ENCODE measurements at regions not wholly inside any gene's neighbourhood (a gene's known extent, or its start where the extent isn't known, plus 50 kb on each side); places are given as distances from the start of the nearest gene placed in this dataset.

- no peak for TF ChIP-seq E2F5 (CRISPR knock-in tag; IDR thresholded peaks at IDR 0.05)
- no peak for TF ChIP-seq ZNF263 (CRISPR knock-in tag; IDR thresholded peaks at IDR 0.05; ENCODE audit: low read depth)
- TF ChIP-seq JAZF1 (CRISPR knock-in tag; IDR thresholded peaks at IDR 0.05) = no peak
- no peak for TF ChIP-seq OVOL2 (CRISPR knock-in tag; IDR thresholded peaks at IDR 0.05; ENCODE audit: borderline replicate concordance)
- no peak for TF ChIP-seq FOXK1 (CRISPR knock-in tag; IDR thresholded peaks at IDR 0.05)
- TF ChIP-seq GRHL2 (CRISPR knock-in tag; IDR thresholded peaks at IDR 0.05; ENCODE audit: insufficient replicate concordance, severe bottlenecking) = no peak
- TF ChIP-seq RORB (CRISPR knock-in tag; IDR thresholded peaks at IDR 0.05) = no peak
- no peak for TF ChIP-seq ZNF532 (CRISPR knock-in tag; IDR thresholded peaks at IDR 0.05; ENCODE audit: borderline replicate concordance)
- no peak for TF ChIP-seq IRF2 (CRISPR knock-in tag; IDR thresholded peaks at IDR 0.05; ENCODE audit: borderline replicate concordance, low read depth)
Measured at GRCh38 chr2:175560521-175561169, 379.1 kb upstream of the ATP5MC3 start (continued).

- DNase-seq (ENCODE audit: low spot score) (no peak), ATAC-seq (no peak)
- ChIA-PET POLR2A (no interaction called here), CTCF (no interaction called here)
- H3K4me3 Mint-ChIP-seq = no peak overlapping the region
- no peaks in the 10 kb centered on the region for H3K9me3 Mint-ChIP-seq
- H3K36me3 Mint-ChIP-seq = no peaks in the 10 kb centered on the region
- peaks cover 21% of the 10 kb centered on the region for H3K4me1 Mint-ChIP-seq
- no peak overlapping the region for H3K27ac Mint-ChIP-seq
- H3K27me3 Mint-ChIP-seq (ENCODE audit: low read depth) = no peaks in the 10 kb centered on the region
- TF ChIP-seq ZNF425 (CRISPR knock-in tag; conservative IDR thresholded peaks at IDR 0.05) (no peak), ZNF671 (CRISPR knock-in tag; IDR thresholded peaks at IDR 0.05) (no peak), PREB (CRISPR knock-in tag; IDR thresholded peaks at IDR 0.05; ENCODE audit: borderline replicate concordance) (no peak), ZBTB43 (CRISPR knock-in tag; IDR thresholded peaks at IDR 0.05) (no peak)
Measured at GRCh38 chr2:175559613-175560012, 378.1 kb upstream of the ATP5MC3 start.
